HG02571 (cell line): ENCODE measurements at regions not wholly inside any gene's neighbourhood (a gene's known extent, or its start where the extent isn't known, plus 50 kb on each side); places are given as distances from the start of the nearest gene placed in this dataset.

Experiments used
- ATAC-seq: cut with Tn5 transposase; IDR thresholded peaks from one replicate; pipeline ENCODE4 v1.9.1; 2021; ENCODE audit warnings: mild to moderate bottlenecking, moderate library complexity; ENCODE audit not compliant: unreplicated experiment

- ATAC-seq: no peak
Measured at GRCh38 chr11:127219704-127220103, 219.1 kb upstream of the KIRREL3 start.

- ATAC-seq: no peak
Measured at GRCh38 chr11:127218275-127218608, 217.7 kb upstream of the KIRREL3 start.

- ATAC-seq: no peak
Measured at GRCh38 chr11:127217452-127218274, 217.1 kb upstream of the KIRREL3 start.

- no peak for ATAC-seq
Measured at GRCh38 chr11:127205688-127206217, 205.2 kb upstream of the KIRREL3 start.

GRCh38 chr11:127203490-127203889, 202.9 kb upstream of the KIRREL3 start:
- no peak for ATAC-seq

- ATAC-seq: no peak
Measured at GRCh38 chr11:127202105-127202504, 201.5 kb upstream of the KIRREL3 start.

- no peak for ATAC-seq
Measured at GRCh38 chr11:127199306-127199801, 198.8 kb upstream of the KIRREL3 start.

GRCh38 chr11:127195501-127196120, 195.0 kb upstream of the KIRREL3 start:
- ATAC-seq: no peak

- ATAC-seq: no peak
Measured at GRCh38 chr11:127194521-127194920, 194.0 kb upstream of the KIRREL3 start.

GRCh38 chr11:127193950-127194349, 193.4 kb upstream of the KIRREL3 start:
- ATAC-seq: no peak

- ATAC-seq: no peak
Measured at GRCh38 chr11:127191689-127192088, 191.1 kb upstream of the KIRREL3 start.

- no peak for ATAC-seq
Measured at GRCh38 chr11:127191261-127191660, 190.7 kb upstream of the KIRREL3 start.

- ATAC-seq: no peak
Measured at GRCh38 chr11:127182586-127183203, 182.1 kb upstream of the KIRREL3 start.

GRCh38 chr11:127157225-127157624, 156.7 kb upstream of the KIRREL3 start:
- no peak for ATAC-seq

- ATAC-seq: no peak
Measured at GRCh38 chr11:127149410-127149809, 148.8 kb upstream of the KIRREL3 start.

GRCh38 chr11:127143251-127143650, 142.7 kb upstream of the KIRREL3 start:
- no peak for ATAC-seq

GRCh38 chr11:127138613-127139012, 138.0 kb upstream of the KIRREL3 start:
- ATAC-seq: no peak

- no peak for ATAC-seq
Measured at GRCh38 chr11:127137771-127138280, 137.3 kb upstream of the KIRREL3 start.

- no peak for ATAC-seq
Measured at GRCh38 chr11:127136438-127136837, 135.9 kb upstream of the KIRREL3 start.

GRCh38 chr11:127135256-127135655, 134.7 kb upstream of the KIRREL3 start:
- ATAC-seq: no peak

GRCh38 chr11:127133061-127133460, 132.5 kb upstream of the KIRREL3 start:
- ATAC-seq: no peak
